ENCODE measurements at regions not wholly inside any gene's neighbourhood (a gene's known extent, or its start where the extent isn't known, plus 50 kb on each side); places are given as distances from the start of the nearest gene placed in this dataset.
A peak's percentile ranks its signal among the peaks of the same experiment; 100 is the strongest.
"Not testable (repeated sequence)": the region's sequence is repeated elsewhere in the genome, so short reads cannot be mapped to it uniquely, and the experiment has no call there.

DNA sequence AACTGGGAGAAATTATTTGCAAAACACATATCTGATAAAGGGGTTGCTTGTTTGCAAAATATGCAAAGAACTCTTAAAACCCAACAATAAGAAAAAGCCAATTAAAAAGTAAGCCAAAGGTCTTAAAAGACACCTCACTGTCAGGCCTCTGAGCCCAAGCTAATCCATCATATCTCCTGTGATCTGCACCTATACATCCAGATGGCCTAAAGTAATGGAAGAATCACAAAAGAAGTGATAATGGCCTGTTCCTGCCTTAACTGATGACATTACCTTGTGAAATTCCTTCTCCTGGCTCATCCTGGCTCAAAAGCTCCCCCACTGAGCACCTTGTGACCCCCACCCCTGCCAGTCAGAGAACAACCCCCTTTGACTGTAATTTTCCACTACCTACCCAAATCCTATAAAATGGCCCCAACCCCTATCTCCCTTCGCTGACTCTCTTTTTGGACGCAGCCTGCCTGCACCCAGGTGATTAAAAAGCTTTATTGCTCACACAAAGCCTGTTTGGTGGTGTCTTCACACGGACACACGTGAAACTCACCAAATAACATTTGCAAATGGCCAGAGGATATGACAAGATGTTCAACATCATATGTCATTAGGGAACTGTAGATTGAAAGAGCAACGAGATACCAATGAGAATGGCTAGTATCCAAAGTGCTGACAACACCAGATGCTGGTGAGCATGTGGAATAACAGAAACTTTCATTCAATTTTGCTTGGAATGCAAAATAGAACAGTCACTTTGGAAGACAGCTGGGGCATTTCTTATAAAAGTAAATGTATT is 565.0 kb upstream of the ADGRB3 start:
- no peak overlapping the region for H3K4me3 ChIP-seq (ENCODE audit: low read depth, low read length)
- no peak for TF ChIP-seq CTCF (IDR thresholded peaks at IDR 0.05; ENCODE audit: insufficient read depth, low read depth, low read length)
- DNase-seq (ENCODE audit: low read depth): no peak

DNA sequence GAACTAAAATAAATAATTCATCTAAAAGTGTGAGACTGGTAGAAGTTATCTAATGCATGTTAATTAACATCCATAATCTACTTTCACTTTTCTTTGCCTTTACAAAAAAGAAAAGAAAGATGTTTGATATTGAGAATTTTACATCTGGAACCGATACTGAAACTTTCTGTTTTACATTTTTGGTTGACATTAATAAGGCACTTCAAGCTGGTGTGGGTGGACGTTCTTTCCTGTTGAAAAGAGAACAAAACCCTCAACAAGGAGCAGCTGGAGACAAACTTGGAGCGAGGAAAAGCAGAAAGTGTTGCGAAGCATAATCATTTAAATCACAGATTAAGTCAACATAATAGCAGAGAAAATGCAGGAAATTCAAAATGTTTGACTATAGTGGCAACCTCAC is 575.2 kb upstream of the ADGRB3 start:
- no peak for DNase-seq (ENCODE audit: low read depth)
- TF ChIP-seq CTCF (IDR thresholded peaks at IDR 0.05; ENCODE audit: insufficient read depth, low read depth, low read length): no peak
- H3K4me3 ChIP-seq (ENCODE audit: low read depth, low read length): no peak overlapping the region

DNA sequence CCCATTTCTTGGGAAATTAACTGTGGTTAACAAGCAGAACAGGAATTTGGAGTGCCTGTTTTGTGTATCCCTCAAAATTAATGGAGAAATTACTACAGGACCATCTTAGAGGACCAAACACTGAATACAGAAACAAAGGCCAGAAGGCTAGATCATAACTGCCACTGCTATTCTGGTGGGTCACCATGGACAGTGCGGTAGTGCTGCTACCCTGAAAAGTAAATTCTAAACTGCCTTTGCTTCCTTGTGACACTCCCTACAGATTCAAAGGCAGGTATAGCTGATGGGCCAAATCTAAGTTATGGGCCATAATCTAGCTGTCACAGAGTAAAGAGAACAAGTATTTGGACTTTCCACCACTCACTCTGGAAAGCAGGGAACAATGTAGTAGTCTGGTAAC is 575.8 kb upstream of the ADGRB3 start:
- H3K4me3 ChIP-seq (ENCODE audit: low read depth, low read length): no peak overlapping the region
- no peak for DNase-seq (ENCODE audit: low read depth)
- no peak for TF ChIP-seq CTCF (IDR thresholded peaks at IDR 0.05; ENCODE audit: insufficient read depth, low read depth, low read length)

DNA sequence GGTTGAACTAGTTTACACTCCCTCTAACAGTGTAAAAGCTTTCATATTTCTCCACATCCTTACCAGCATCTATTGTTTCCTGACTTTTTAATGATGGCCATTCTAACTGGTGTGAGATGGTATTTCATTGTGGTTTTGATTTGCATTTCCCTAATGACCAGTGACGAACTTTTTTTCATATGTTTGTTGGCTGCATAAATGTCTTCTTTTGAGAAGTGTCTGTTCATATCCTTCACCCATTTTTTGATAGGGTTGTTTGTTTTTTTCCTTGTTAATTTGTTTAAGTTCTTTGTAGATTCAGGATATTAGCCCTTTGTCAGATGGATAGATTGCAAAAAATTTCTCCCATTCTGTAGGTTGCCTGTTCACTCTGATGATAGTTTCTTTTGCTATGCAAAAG is 578.5 kb upstream of the ADGRB3 start:
- H3K4me3 ChIP-seq (ENCODE audit: low read depth, low read length); DNase-seq (ENCODE audit: low read depth): not testable (repeated sequence)

GRCh38 chr6:68054756-68055155 is 580.3 kb upstream of the ADGRB3 start:
- TF ChIP-seq CTCF (IDR thresholded peaks at IDR 0.05; ENCODE audit: insufficient read depth, low read depth, low read length): no peak
- no peak overlapping the region for H3K4me3 ChIP-seq (ENCODE audit: low read depth, low read length)
- peak; percentile 4 for DNase-seq (ENCODE audit: low read depth)

- no peak for TF ChIP-seq CTCF (IDR thresholded peaks at IDR 0.05; ENCODE audit: insufficient read depth, low read depth, low read length)
- no peak for DNase-seq (ENCODE audit: low read depth)
- H3K4me3 ChIP-seq (ENCODE audit: low read depth, low read length): no peak overlapping the region
Observed at GRCh38 chr6:68053805-68054373, 581.2 kb upstream of the ADGRB3 start.

- no peak for DNase-seq (ENCODE audit: low read depth)
- no peak overlapping the region for H3K4me3 ChIP-seq (ENCODE audit: low read depth, low read length)
- TF ChIP-seq CTCF (IDR thresholded peaks at IDR 0.05; ENCODE audit: insufficient read depth, low read depth, low read length): no peak
Observed at GRCh38 chr6:68052234-68052633, 582.8 kb upstream of the ADGRB3 start.
